GM18511 (cell line): ENCODE measurements at regions not wholly inside any gene's neighbourhood (a gene's known extent, or its start where the extent isn't known, plus 50 kb on each side); places are given as distances from the start of the nearest gene placed in this dataset.

Source experiments
- ATAC-seq: cut with Tn5 transposase; IDR thresholded peaks from one replicate; pipeline ENCODE4 v1.9.1; 2021; ENCODE audit warnings: mild to moderate bottlenecking, moderate library complexity; ENCODE audit not compliant: unreplicated experiment

GRCh38 chr13:40375489-40376171, 290.8 kb downstream of the FOXO1 start:
- no peak for ATAC-seq

GRCh38 chr13:40376296-40376849, 290.1 kb downstream of the FOXO1 start:
- ATAC-seq = no peak

- no peak for ATAC-seq
Observed at GRCh38 chr13:40376867-40377535, 289.4 kb downstream of the FOXO1 start.

GRCh38 chr13:40377783-40378182, 288.7 kb downstream of the FOXO1 start:
- no peak for ATAC-seq

GRCh38 chr13:40379196-40379595, 287.2 kb downstream of the FOXO1 start:
- no peak for ATAC-seq

GRCh38 chr13:40379794-40380578, 286.5 kb downstream of the FOXO1 start:
- ATAC-seq = no peak

GRCh38 chr13:40381935-40382764, 284.3 kb downstream of the FOXO1 start:
- ATAC-seq = no peak

GRCh38 chr13:40383132-40383531, 283.3 kb downstream of the FOXO1 start:
- no peak for ATAC-seq

GRCh38 chr13:40383885-40384284, 282.6 kb downstream of the FOXO1 start:
- no peak for ATAC-seq

- no peak for ATAC-seq
Observed at GRCh38 chr13:40384976-40385857, 281.2 kb downstream of the FOXO1 start.

GRCh38 chr13:40385858-40386180, 280.6 kb downstream of the FOXO1 start:
- no peak for ATAC-seq

- ATAC-seq = no peak
Observed at GRCh38 chr13:40386586-40386985, 279.9 kb downstream of the FOXO1 start.

- no peak for ATAC-seq
Observed at GRCh38 chr13:40387775-40388174, 278.7 kb downstream of the FOXO1 start.

- peak; percentile 100 for ATAC-seq
Observed at GRCh38 chr13:40388617-40389016, 277.8 kb downstream of the FOXO1 start.

- ATAC-seq = peak; percentile 62
Observed at GRCh38 chr13:40389081-40389641, 277.3 kb downstream of the FOXO1 start.

GRCh38 chr13:40390401-40390916, 276.0 kb downstream of the FOXO1 start:
- ATAC-seq = no peak

- ATAC-seq = no peak
Observed at GRCh38 chr13:40391788-40392187, 274.7 kb downstream of the FOXO1 start.

GRCh38 chr13:40394304-40394985, 272.0 kb downstream of the FOXO1 start:
- ATAC-seq = no peak

- ATAC-seq = no peak
Observed at GRCh38 chr13:40398065-40398464, 268.4 kb downstream of the FOXO1 start.
